ENCODE measurements at regions not wholly inside any gene's neighbourhood (a gene's known extent, or its start where the extent isn't known, plus 50 kb on each side); places are given as distances from the start of the nearest gene placed in this dataset.
"Not testable (repeated sequence)": the region's sequence is repeated elsewhere in the genome, so short reads cannot be mapped to it uniquely, and the experiment has no call there.

- no peak for DNase-seq (ENCODE audit: low read depth)
Observed at GRCh38 chr5:117424559-117424958, 849.9 kb upstream of the SEMA6A start.

- no peak for DNase-seq (ENCODE audit: low read depth)
Observed at GRCh38 chr5:117417501-117417900, 842.9 kb upstream of the SEMA6A start.

GRCh38 chr5:117414926-117415325, 840.3 kb upstream of the SEMA6A start:
- DNase-seq (ENCODE audit: low read depth): no peak

GRCh38 chr5:117411701-117412100, 837.1 kb upstream of the SEMA6A start:
- DNase-seq (ENCODE audit: low read depth): no peak

- DNase-seq (ENCODE audit: low read depth): no peak
Observed at GRCh38 chr5:117405197-117405596, 830.6 kb upstream of the SEMA6A start.

- no peak for DNase-seq (ENCODE audit: low read depth)
Observed at GRCh38 chr5:117394506-117395157, 820.0 kb upstream of the SEMA6A start.

- no peak for DNase-seq (ENCODE audit: low read depth)
Observed at GRCh38 chr5:117393125-117393524, 818.5 kb upstream of the SEMA6A start.

GRCh38 chr5:117380316-117380715, 805.7 kb upstream of the SEMA6A start:
- DNase-seq (ENCODE audit: low read depth): no peak

GRCh38 chr5:117379521-117379920, 804.9 kb upstream of the SEMA6A start:
- no peak for DNase-seq (ENCODE audit: low read depth)

GRCh38 chr5:117376748-117377147, 802.1 kb upstream of the SEMA6A start:
- no peak for DNase-seq (ENCODE audit: low read depth)

- DNase-seq (ENCODE audit: low read depth): no peak
Observed at GRCh38 chr5:117359895-117360294, 785.3 kb upstream of the SEMA6A start.

- no peak for DNase-seq (ENCODE audit: low read depth)
Observed at GRCh38 chr5:117357886-117358285, 783.3 kb upstream of the SEMA6A start.

- DNase-seq (ENCODE audit: low read depth): no peak
Observed at GRCh38 chr5:117347280-117347679, 772.7 kb upstream of the SEMA6A start.

GRCh38 chr5:117343726-117344125, 769.1 kb upstream of the SEMA6A start:
- not testable (repeated sequence) for DNase-seq (ENCODE audit: low read depth)

- no peak for DNase-seq (ENCODE audit: low read depth)
Observed at GRCh38 chr5:117337064-117337749, 762.6 kb upstream of the SEMA6A start.

- DNase-seq (ENCODE audit: low read depth): no peak
Observed at GRCh38 chr5:117336208-117336607, 761.6 kb upstream of the SEMA6A start.

- no peak for DNase-seq (ENCODE audit: low read depth)
Observed at GRCh38 chr5:117333011-117333410, 758.4 kb upstream of the SEMA6A start.

GRCh38 chr5:117332341-117332740, 757.7 kb upstream of the SEMA6A start:
- DNase-seq (ENCODE audit: low read depth): no peak

GRCh38 chr5:117327511-117327910, 752.9 kb upstream of the SEMA6A start:
- no peak for DNase-seq (ENCODE audit: low read depth)

GRCh38 chr5:117326997-117327396, 752.4 kb upstream of the SEMA6A start:
- DNase-seq (ENCODE audit: low read depth): no peak

- DNase-seq (ENCODE audit: low read depth): no peak
Observed at GRCh38 chr5:117318528-117318927, 743.9 kb upstream of the SEMA6A start.

GRCh38 chr5:117315170-117315569, 740.5 kb upstream of the SEMA6A start:
- DNase-seq (ENCODE audit: low read depth): no peak

- not testable (repeated sequence) for DNase-seq (ENCODE audit: low read depth)
Observed at GRCh38 chr5:117304512-117305107, 730.0 kb upstream of the SEMA6A start.

All from stimulated activated CD8-positive, alpha-beta memory T cell treated with anti-CD3 and anti-CD28 coated beads, Interleukin-15, amount 100 ng/mL, for 1 hour (primary cell).